Type B pancreatic cell (in vitro differentiated cells): ENCODE measurements at regions not wholly inside any gene's neighbourhood (a gene's known extent, or its start where the extent isn't known, plus 50 kb on each side); places are given as distances from the start of the nearest gene placed in this dataset.

Source experiments
- DNase-seq: peaks from one replicate; pipeline ENCODE4 v3.0.0; 2021; ENCODE audit warnings: mixed read lengths; ENCODE audit not compliant: unreplicated experiment; ENCODE audit errors: extremely low spot score
- H3K27ac Mint-ChIP-seq: 2 replicates; pipeline ENCODE4 v1.8.0; 2021; ENCODE audit warnings: mild to moderate bottlenecking, mixed read lengths
- H3K27me3 Mint-ChIP-seq: 2 replicates; pipeline ENCODE4 v1.8.0; 2021; ENCODE audit warnings: mixed read lengths
- H3K36me3 Mint-ChIP-seq: 2 replicates; pipeline ENCODE4 v1.8.0; 2021; ENCODE audit warnings: mixed read lengths
- H3K4me1 Mint-ChIP-seq: one replicate; pipeline ENCODE4 v1.8.0; 2021; ENCODE audit warnings: mixed read lengths; ENCODE audit not compliant: unreplicated experiment
- H3K4me3 Mint-ChIP-seq: 2 replicates; pipeline ENCODE4 v1.8.0; 2021; ENCODE audit warnings: mild to moderate bottlenecking, mixed read lengths
- H3K9me3 Mint-ChIP-seq: 2 replicates; pipeline ENCODE4 v1.8.0; 2021; ENCODE audit warnings: mixed read lengths
- TF ChIP-seq, protein P1 (sequence below): fragments of 200-600 bp; sonication (generic); conservative IDR thresholded peaks from 2 replicates; pipeline ENCODE4 v1.5.0; 2021; ENCODE audit warnings: antibody characterized with exemption, mild to moderate bottlenecking

DNA sequence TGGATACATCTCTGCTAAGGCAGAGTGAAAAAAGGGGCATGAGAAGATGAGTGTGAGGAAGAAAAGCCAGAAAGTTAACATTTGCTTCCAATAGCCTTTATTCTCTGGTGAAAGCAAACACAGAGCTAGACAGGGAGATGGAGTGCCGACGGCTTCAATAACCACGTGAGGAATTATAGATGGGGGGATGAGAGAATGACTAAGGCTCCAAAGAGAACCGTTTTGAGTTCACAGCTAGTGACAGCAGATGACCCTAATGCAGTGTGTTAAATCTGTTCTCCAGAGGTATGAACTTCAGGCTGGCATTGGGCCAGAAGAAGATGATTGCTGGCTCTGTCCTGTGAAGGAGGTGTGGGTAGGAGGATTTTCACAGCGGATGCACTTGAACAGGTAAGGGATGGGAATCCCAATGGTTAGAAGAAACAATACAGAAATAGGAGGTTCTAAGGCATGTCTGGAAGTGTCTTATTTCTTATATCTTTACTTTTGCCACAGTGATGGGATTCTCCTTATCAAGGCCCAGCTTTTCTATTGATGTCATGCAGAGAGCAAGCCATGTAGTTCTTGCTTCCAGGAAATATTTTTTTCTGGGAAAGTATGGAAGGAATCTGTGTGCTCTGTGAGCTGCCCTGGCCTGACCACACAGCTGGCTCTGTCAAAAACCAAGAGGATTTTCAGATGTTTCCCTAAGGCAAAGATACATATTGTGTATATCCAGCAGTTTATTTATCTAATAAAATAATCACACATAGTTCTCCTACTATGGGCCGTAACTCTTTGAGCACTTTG lies 573.8 kb downstream of the LTN1 start:
- H3K4me3 Mint-ChIP-seq: no peak overlapping the region

DNA sequence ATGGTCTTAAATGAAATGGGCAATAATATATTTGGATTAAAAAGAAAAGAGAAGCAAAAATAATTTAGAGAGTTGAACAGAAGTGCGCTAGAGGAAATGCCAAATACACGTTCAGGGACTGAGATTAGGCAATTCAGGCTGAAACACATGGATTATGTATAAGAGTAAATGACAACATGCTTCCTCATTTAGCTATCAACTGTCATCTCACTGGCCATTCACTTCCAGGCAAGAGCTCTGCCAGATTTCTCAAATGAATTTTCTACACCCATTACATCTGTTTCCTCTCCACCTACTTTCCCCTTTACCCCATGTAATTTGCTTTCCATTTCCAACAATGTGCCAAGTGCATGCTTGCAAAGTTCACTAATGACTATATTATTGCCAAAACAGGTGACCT lies 582.4 kb downstream of the LTN1 start:
- no peak for DNase-seq
- H3K36me3 Mint-ChIP-seq: no peaks in the 10 kb centered on the region
- H3K4me1 Mint-ChIP-seq: no peaks in the 10 kb centered on the region
- TF ChIP-seq, protein P1, sequence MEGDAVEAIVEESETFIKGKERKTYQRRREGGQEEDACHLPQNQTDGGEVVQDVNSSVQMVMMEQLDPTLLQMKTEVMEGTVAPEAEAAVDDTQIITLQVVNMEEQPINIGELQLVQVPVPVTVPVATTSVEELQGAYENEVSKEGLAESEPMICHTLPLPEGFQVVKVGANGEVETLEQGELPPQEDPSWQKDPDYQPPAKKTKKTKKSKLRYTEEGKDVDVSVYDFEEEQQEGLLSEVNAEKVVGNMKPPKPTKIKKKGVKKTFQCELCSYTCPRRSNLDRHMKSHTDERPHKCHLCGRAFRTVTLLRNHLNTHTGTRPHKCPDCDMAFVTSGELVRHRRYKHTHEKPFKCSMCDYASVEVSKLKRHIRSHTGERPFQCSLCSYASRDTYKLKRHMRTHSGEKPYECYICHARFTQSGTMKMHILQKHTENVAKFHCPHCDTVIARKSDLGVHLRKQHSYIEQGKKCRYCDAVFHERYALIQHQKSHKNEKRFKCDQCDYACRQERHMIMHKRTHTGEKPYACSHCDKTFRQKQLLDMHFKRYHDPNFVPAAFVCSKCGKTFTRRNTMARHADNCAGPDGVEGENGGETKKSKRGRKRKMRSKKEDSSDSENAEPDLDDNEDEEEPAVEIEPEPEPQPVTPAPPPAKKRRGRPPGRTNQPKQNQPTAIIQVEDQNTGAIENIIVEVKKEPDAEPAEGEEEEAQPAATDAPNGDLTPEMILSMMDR: no peak
- no peak overlapping the region for H3K27ac Mint-ChIP-seq
- H3K27me3 Mint-ChIP-seq: no peaks in the 10 kb centered on the region
- H3K4me3 Mint-ChIP-seq: no peak overlapping the region
- no peaks in the 10 kb centered on the region for H3K9me3 Mint-ChIP-seq

More for the DNA sequence above, 573.8 kb downstream of the LTN1 start:
- no peaks in the 10 kb centered on the region for H3K4me1 Mint-ChIP-seq
- DNase-seq: no peak
- H3K9me3 Mint-ChIP-seq: no peaks in the 10 kb centered on the region
- TF ChIP-seq, protein P1: no peak
- no peaks in the 10 kb centered on the region for H3K36me3 Mint-ChIP-seq
- no peaks in the 10 kb centered on the region for H3K27me3 Mint-ChIP-seq
- no peak overlapping the region for H3K27ac Mint-ChIP-seq

DNA sequence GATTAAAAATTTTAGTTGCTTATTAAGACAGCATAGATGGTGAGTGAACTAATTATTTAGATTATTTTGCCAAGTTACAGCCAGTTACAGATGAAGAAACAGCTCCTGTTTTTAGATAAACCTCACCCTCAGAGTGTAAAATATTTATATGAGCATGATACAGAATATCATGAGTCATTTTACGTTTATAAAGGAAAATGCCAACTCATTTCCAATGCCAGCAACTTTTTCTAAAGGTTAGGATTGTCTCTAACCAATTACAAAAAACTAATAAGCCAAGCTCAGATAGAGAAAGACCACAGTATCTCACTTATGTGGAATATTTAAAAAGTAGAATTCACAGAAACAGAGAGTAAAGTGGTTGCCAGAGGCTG lies 590.1 kb downstream of the LTN1 start:
- Mint-ChIP-seq H3K9me3 (peaks cover 8% of the 10 kb centered on the region), H3K36me3 (no peaks in the 10 kb centered on the region), H3K27me3 (peaks cover 3% of the 10 kb centered on the region), H3K4me3 (no peak overlapping the region), H3K4me1 (no peaks in the 10 kb centered on the region), H3K27ac (no peak overlapping the region)
- TF ChIP-seq, protein P1: no peak
- no peak for DNase-seq

DNA sequence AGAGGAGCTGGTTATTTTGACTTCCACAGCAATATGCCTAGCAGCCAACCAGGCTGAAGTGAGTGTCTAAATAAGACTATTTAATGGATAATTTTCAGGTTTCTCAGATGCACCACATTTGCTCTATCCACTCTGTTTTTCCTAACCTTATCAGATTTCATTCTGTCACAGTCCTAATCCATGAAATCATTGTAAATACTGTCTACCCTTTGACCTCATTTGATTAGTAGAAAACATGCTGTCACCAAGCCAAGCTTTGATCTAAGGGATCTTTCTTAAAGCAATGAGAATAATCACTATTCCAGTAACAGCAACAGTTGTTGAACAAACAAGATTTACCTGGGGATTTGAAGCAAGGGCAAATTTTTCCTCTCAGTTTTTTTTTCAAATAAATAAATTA lies 595.6 kb downstream of the LTN1 start:
- Mint-ChIP-seq H3K27me3 (peaks cover 4% of the 10 kb centered on the region), H3K27ac (no peak overlapping the region), H3K9me3 (peaks cover 8% of the 10 kb centered on the region), H3K4me1 (no peaks in the 10 kb centered on the region), H3K4me3 (no peak overlapping the region), H3K36me3 (no peaks in the 10 kb centered on the region)
- no peak for DNase-seq
- TF ChIP-seq, protein P1: no peak

DNA sequence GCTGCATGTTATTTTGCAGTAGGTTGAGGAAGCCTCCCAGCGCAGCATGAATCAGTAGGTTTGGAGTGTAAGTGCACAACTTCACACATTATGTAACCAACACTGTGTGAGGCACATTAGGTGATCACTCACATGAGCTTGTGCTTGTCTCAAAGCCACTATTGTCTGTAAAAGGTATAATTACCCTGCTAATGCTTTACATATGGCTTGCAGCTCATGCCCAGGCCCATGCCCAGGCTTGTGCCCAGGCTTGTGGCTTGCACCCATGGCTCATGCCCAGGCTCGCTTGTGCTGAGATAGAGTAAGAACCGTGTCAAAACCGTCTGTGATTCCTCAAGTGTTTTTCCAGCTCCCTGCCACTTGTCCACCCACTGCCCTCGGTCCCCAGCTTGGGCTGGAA lies 596.3 kb downstream of the LTN1 start:
- H3K4me1 Mint-ChIP-seq: no peaks in the 10 kb centered on the region
- H3K27me3 Mint-ChIP-seq: peaks cover 4% of the 10 kb centered on the region
- TF ChIP-seq, protein P1: no peak
- DNase-seq: no peak
- H3K36me3 Mint-ChIP-seq: no peaks in the 10 kb centered on the region
- no peak overlapping the region for H3K4me3 Mint-ChIP-seq
- H3K27ac Mint-ChIP-seq: no peak overlapping the region
- peaks cover 8% of the 10 kb centered on the region for H3K9me3 Mint-ChIP-seq
